22Rv1 (cell line): ENCODE measurements at regions not wholly inside any gene's neighbourhood (a gene's known extent, or its start where the extent isn't known, plus 50 kb on each side); places are given as distances from the start of the nearest gene placed in this dataset.
"Not testable (repeated sequence)": the region's sequence is repeated elsewhere in the genome, so short reads cannot be mapped to it uniquely, and the experiment has no call there.

ENCODE experiments used
- ZFX ChIP-seq: fragments of 450-650 bp; IDR thresholded peaks from 2 replicates; pipeline ENCODE4 v1.6.1; 2017; ENCODE audit warnings: antibody characterized with exemption, borderline replicate concordance
- TF ChIP-seq, protein P1 (sequence below): fragments of 450-650 bp; IDR thresholded peaks from 2 replicates; pipeline ENCODE4 v1.5.1; 2017; ENCODE audit warnings: mild to moderate bottlenecking

DNA sequence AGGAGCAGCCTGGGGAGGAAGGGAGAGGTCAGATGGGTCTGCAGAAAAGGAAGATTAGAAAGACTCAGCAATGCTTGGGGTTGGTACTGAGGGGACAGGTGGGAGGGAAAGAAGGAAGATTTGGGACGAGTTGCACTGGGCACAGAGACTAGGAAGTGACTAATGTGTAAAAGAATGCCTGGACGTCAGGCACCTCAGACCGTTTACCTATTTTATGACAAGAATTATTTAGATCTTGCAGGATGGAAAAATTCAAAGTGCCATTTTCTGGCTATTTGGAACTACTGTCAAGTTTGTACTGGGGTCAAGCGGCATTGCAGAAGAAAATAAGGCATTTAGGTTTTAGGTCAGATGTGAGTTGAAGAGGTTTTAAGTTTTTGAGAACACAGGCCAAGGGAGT, 1558.4 kb upstream of the PRR20A start:
- TF ChIP-seq, protein P1, sequence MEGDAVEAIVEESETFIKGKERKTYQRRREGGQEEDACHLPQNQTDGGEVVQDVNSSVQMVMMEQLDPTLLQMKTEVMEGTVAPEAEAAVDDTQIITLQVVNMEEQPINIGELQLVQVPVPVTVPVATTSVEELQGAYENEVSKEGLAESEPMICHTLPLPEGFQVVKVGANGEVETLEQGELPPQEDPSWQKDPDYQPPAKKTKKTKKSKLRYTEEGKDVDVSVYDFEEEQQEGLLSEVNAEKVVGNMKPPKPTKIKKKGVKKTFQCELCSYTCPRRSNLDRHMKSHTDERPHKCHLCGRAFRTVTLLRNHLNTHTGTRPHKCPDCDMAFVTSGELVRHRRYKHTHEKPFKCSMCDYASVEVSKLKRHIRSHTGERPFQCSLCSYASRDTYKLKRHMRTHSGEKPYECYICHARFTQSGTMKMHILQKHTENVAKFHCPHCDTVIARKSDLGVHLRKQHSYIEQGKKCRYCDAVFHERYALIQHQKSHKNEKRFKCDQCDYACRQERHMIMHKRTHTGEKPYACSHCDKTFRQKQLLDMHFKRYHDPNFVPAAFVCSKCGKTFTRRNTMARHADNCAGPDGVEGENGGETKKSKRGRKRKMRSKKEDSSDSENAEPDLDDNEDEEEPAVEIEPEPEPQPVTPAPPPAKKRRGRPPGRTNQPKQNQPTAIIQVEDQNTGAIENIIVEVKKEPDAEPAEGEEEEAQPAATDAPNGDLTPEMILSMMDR, result not testable (repeated sequence)
- not testable (repeated sequence) for TF ChIP-seq ZFX
